ENCODE measurements at regions not wholly inside any gene's neighbourhood (a gene's known extent, or its start where the extent isn't known, plus 50 kb on each side); places are given as distances from the start of the nearest gene placed in this dataset.
"Not testable (repeated sequence)": the region's sequence is repeated elsewhere in the genome, so short reads cannot be mapped to it uniquely, and the experiment has no call there.

- Mint-ChIP-seq H3K4me1 (peaks cover 9% of the 10 kb centered on the region), H3K27me3 (peaks cover 9% of the 10 kb centered on the region), H3K4me3 (no peak overlapping the region), H3K9me3 (no peaks in the 10 kb centered on the region), H3K36me3 (ENCODE audit: insufficient read depth) (no peaks in the 10 kb centered on the region), H3K27ac (ENCODE audit: low read depth) (peak overlapping the region; percentile 63)
- DNase-seq (ENCODE audit: low spot score in 2 of 2) (no peak), ATAC-seq (replicated peaks; ENCODE audit: extremely low read depth, poor library complexity, severe bottlenecking) (no peak)
These were observed 96.2 kb upstream of the TRPM1 start for GRCh38 chr15:31197497-31198414.

- no peak overlapping the region for H3K27ac Mint-ChIP-seq (ENCODE audit: low read depth)
- H3K36me3 Mint-ChIP-seq (ENCODE audit: insufficient read depth) = no peaks in the 10 kb centered on the region
- DNase-seq (ENCODE audit: low spot score in 2 of 2) (peak; percentile 41 to 45), ATAC-seq (replicated peaks; ENCODE audit: extremely low read depth, poor library complexity, severe bottlenecking) (peak; percentile 49)
- peaks cover 9% of the 10 kb centered on the region for H3K27me3 Mint-ChIP-seq
- H3K4me3 Mint-ChIP-seq = no peak overlapping the region
- no peaks in the 10 kb centered on the region for H3K9me3 Mint-ChIP-seq
- peaks cover 9% of the 10 kb centered on the region for H3K4me1 Mint-ChIP-seq
These were observed 99.2 kb upstream of the TRPM1 start for GRCh38 chr15:31200735-31201151.

- H3K9me3 Mint-ChIP-seq = no peaks in the 10 kb centered on the region
- peaks cover 16% of the 10 kb centered on the region for H3K4me1 Mint-ChIP-seq
- H3K36me3 Mint-ChIP-seq (ENCODE audit: insufficient read depth) = no peaks in the 10 kb centered on the region
- no peak for DNase-seq (ENCODE audit: low spot score in 2 of 2)
- no peak overlapping the region for H3K27ac Mint-ChIP-seq (ENCODE audit: low read depth)
- no peak for ATAC-seq (replicated peaks; ENCODE audit: extremely low read depth, poor library complexity, severe bottlenecking)
- no peak overlapping the region for H3K4me3 Mint-ChIP-seq
- peaks cover 8% of the 10 kb centered on the region for H3K27me3 Mint-ChIP-seq
These were observed 101.4 kb upstream of the TRPM1 start for GRCh38 chr15:31202953-31203352.

- Mint-ChIP-seq H3K4me1 (peaks cover 7% of the 10 kb centered on the region), H3K9me3 (no peaks in the 10 kb centered on the region), H3K36me3 (ENCODE audit: insufficient read depth) (no peaks in the 10 kb centered on the region), H3K4me3 (no peak overlapping the region), H3K27ac (ENCODE audit: low read depth) (no peak overlapping the region), H3K27me3 (no peaks in the 10 kb centered on the region)
- ATAC-seq (replicated peaks; ENCODE audit: extremely low read depth, poor library complexity, severe bottlenecking) = no peak
- no peak for DNase-seq (ENCODE audit: low spot score in 2 of 2)
These were observed 102.5 kb upstream of the TRPM1 start for GRCh38 chr15:31203999-31204398.

GRCh38 chr15:31206386-31207181, 105.1 kb upstream of the TRPM1 start:
- DNase-seq (ENCODE audit: low spot score in 2 of 2) (no peak), ATAC-seq (replicated peaks; ENCODE audit: extremely low read depth, poor library complexity, severe bottlenecking) (no peak)
- Mint-ChIP-seq H3K4me1 (peaks cover 7% of the 10 kb centered on the region), H3K27ac (ENCODE audit: low read depth) (no peak overlapping the region), H3K4me3 (no peak overlapping the region), H3K9me3 (no peaks in the 10 kb centered on the region), H3K36me3 (ENCODE audit: insufficient read depth) (peaks cover 2% of the 10 kb centered on the region), H3K27me3 (no peaks in the 10 kb centered on the region)

- H3K4me1 Mint-ChIP-seq = peaks cover 7% of the 10 kb centered on the region
- no peak for DNase-seq (ENCODE audit: low spot score in 2 of 2)
- ATAC-seq (replicated peaks; ENCODE audit: extremely low read depth, poor library complexity, severe bottlenecking) = peak; percentile 91
- no peaks in the 10 kb centered on the region for H3K9me3 Mint-ChIP-seq
- H3K27me3 Mint-ChIP-seq = no peaks in the 10 kb centered on the region
- no peak overlapping the region for H3K4me3 Mint-ChIP-seq
- H3K27ac Mint-ChIP-seq (ENCODE audit: low read depth) = no peak overlapping the region
- H3K36me3 Mint-ChIP-seq (ENCODE audit: insufficient read depth) = peaks cover 2% of the 10 kb centered on the region
These were observed 105.7 kb upstream of the TRPM1 start for GRCh38 chr15:31207246-31207645.

- ATAC-seq (replicated peaks; ENCODE audit: extremely low read depth, poor library complexity, severe bottlenecking); DNase-seq (ENCODE audit: low spot score in 2 of 2); H3K4me1 Mint-ChIP-seq; H3K27me3 Mint-ChIP-seq; H3K9me3 Mint-ChIP-seq; H3K4me3 Mint-ChIP-seq; H3K36me3 Mint-ChIP-seq (ENCODE audit: insufficient read depth); H3K27ac Mint-ChIP-seq (ENCODE audit: low read depth): not testable (repeated sequence)
These were observed 106.3 kb upstream of the TRPM1 start for GRCh38 chr15:31207861-31208260.

- Mint-ChIP-seq H3K27ac (ENCODE audit: low read depth) (no peak overlapping the region), H3K4me3 (no peak overlapping the region), H3K27me3 (no peaks in the 10 kb centered on the region), H3K36me3 (ENCODE audit: insufficient read depth) (peaks cover 2% of the 10 kb centered on the region), H3K9me3 (no peaks in the 10 kb centered on the region), H3K4me1 (peaks cover 7% of the 10 kb centered on the region)
- ATAC-seq (replicated peaks; ENCODE audit: extremely low read depth, poor library complexity, severe bottlenecking) (no peak), DNase-seq (ENCODE audit: low spot score in 2 of 2) (no peak)
These were observed 107.3 kb upstream of the TRPM1 start for GRCh38 chr15:31208817-31209216.

- Mint-ChIP-seq H3K4me3 (no peak overlapping the region), H3K27me3 (no peaks in the 10 kb centered on the region), H3K9me3 (no peaks in the 10 kb centered on the region), H3K27ac (ENCODE audit: low read depth) (no peak overlapping the region), H3K36me3 (ENCODE audit: insufficient read depth) (peaks cover 5% of the 10 kb centered on the region), H3K4me1 (peaks cover 15% of the 10 kb centered on the region)
- no peak for DNase-seq (ENCODE audit: low spot score in 2 of 2)
- ATAC-seq (replicated peaks; ENCODE audit: extremely low read depth, poor library complexity, severe bottlenecking) = no peak
These were observed 109.8 kb upstream of the TRPM1 start for GRCh38 chr15:31211353-31211752.

- Mint-ChIP-seq H3K4me3 (no peak overlapping the region), H3K27me3 (no peaks in the 10 kb centered on the region), H3K27ac (ENCODE audit: low read depth) (peak overlapping the region; percentile 44), H3K4me1 (peaks cover 19% of the 10 kb centered on the region), H3K36me3 (ENCODE audit: insufficient read depth) (peaks cover 6% of the 10 kb centered on the region), H3K9me3 (no peaks in the 10 kb centered on the region)
- ATAC-seq (replicated peaks; ENCODE audit: extremely low read depth, poor library complexity, severe bottlenecking) = no peak
- DNase-seq (ENCODE audit: low spot score in 2 of 2) = no peak
These were observed 111.0 kb upstream of the TRPM1 start for GRCh38 chr15:31212326-31213080.

- ATAC-seq (replicated peaks; ENCODE audit: extremely low read depth, poor library complexity, severe bottlenecking) (no peak), DNase-seq (ENCODE audit: low spot score in 2 of 2) (no peak)
- peak overlapping the region; percentile 73 for H3K4me3 Mint-ChIP-seq
- H3K36me3 Mint-ChIP-seq (ENCODE audit: insufficient read depth) = peaks cover 6% of the 10 kb centered on the region
- no peaks in the 10 kb centered on the region for H3K9me3 Mint-ChIP-seq
- peak overlapping the region; percentile 83 for H3K27ac Mint-ChIP-seq (ENCODE audit: low read depth)
- H3K4me1 Mint-ChIP-seq = peaks cover 24% of the 10 kb centered on the region
- no peaks in the 10 kb centered on the region for H3K27me3 Mint-ChIP-seq
These were observed 112.3 kb upstream of the KLF13 start for GRCh38 chr15:31214158-31214863.
